ENCODE measurements at regions not wholly inside any gene's neighbourhood (a gene's known extent, or its start where the extent isn't known, plus 50 kb on each side); places are given as distances from the start of the nearest gene placed in this dataset.

GRCh38 chr16:86045591-86045971 is 146.6 kb downstream of the IRF8 start:
- no peak overlapping the region for H3K4me3 ChIP-seq (ENCODE audit: low read depth, low read length)
- TF ChIP-seq CTCF (IDR thresholded peaks at IDR 0.05; ENCODE audit: control insufficient read depth, extremely low read depth, insufficient read depth), result no peak
- DNase-seq (ENCODE audit: low read depth), result no peak

- no peak overlapping the region for H3K4me3 ChIP-seq (ENCODE audit: low read depth, low read length)
- TF ChIP-seq CTCF (IDR thresholded peaks at IDR 0.05; ENCODE audit: control insufficient read depth, extremely low read depth, insufficient read depth), result no peak
- no peak for DNase-seq (ENCODE audit: low read depth)
These were observed 147.1 kb downstream of the IRF8 start for GRCh38 chr16:86046026-86046425.

GRCh38 chr16:86046667-86047270 is 147.8 kb downstream of the IRF8 start:
- no peak for TF ChIP-seq CTCF (IDR thresholded peaks at IDR 0.05; ENCODE audit: control insufficient read depth, extremely low read depth, insufficient read depth)
- no peak overlapping the region for H3K4me3 ChIP-seq (ENCODE audit: low read depth, low read length)
- DNase-seq (ENCODE audit: low read depth), result no peak

- no peak for DNase-seq (ENCODE audit: low read depth)
- TF ChIP-seq CTCF (IDR thresholded peaks at IDR 0.05; ENCODE audit: control insufficient read depth, extremely low read depth, insufficient read depth), result no peak
- no peak overlapping the region for H3K4me3 ChIP-seq (ENCODE audit: low read depth, low read length)
These were observed 149.3 kb downstream of the IRF8 start for GRCh38 chr16:86048221-86048620.

GRCh38 chr16:86048882-86049585 is 150.1 kb downstream of the IRF8 start:
- DNase-seq (ENCODE audit: low read depth), result no peak
- no peak for TF ChIP-seq CTCF (IDR thresholded peaks at IDR 0.05; ENCODE audit: control insufficient read depth, extremely low read depth, insufficient read depth)
- H3K4me3 ChIP-seq (ENCODE audit: low read depth, low read length), result no peak overlapping the region

GRCh38 chr16:86049641-86050040 is 150.7 kb downstream of the IRF8 start:
- no peak for TF ChIP-seq CTCF (IDR thresholded peaks at IDR 0.05; ENCODE audit: control insufficient read depth, extremely low read depth, insufficient read depth)
- no peak overlapping the region for H3K4me3 ChIP-seq (ENCODE audit: low read depth, low read length)
- no peak for DNase-seq (ENCODE audit: low read depth)

GRCh38 chr16:86050111-86050510 is 151.1 kb downstream of the IRF8 start:
- H3K4me3 ChIP-seq (ENCODE audit: low read depth, low read length), result no peak overlapping the region
- no peak for TF ChIP-seq CTCF (IDR thresholded peaks at IDR 0.05; ENCODE audit: control insufficient read depth, extremely low read depth, insufficient read depth)
- no peak for DNase-seq (ENCODE audit: low read depth)
